HuH-7 (cell line): ENCODE measurements at regions not wholly inside any gene's neighbourhood (a gene's known extent, or its start where the extent isn't known, plus 50 kb on each side); places are given as distances from the start of the nearest gene placed in this dataset.
A peak's percentile ranks its signal among the peaks of the same experiment; 100 is the strongest.
"Not testable (repeated sequence)": the region's sequence is repeated elsewhere in the genome, so short reads cannot be mapped to it uniquely, and the experiment has no call there.

Experiments used
- DNase-seq: peaks from one replicate; pipeline ENCODE4 v3.0.0; 2011; ENCODE audit warnings: low spot score

- no peak for DNase-seq
These were observed 377.2 kb upstream of the PDE3A start for GRCh38 chr12:19991146-19991545.

GRCh38 chr12:19992311-19992710 lies 376.0 kb upstream of the PDE3A start:
- no peak for DNase-seq

- DNase-seq: no peak
These were observed 373.4 kb upstream of the PDE3A start for GRCh38 chr12:19994968-19995367.

- no peak for DNase-seq
These were observed 370.5 kb upstream of the PDE3A start for GRCh38 chr12:19997656-19998400.

GRCh38 chr12:19998411-19998810 lies 369.9 kb upstream of the PDE3A start:
- DNase-seq: no peak

- DNase-seq: no peak
These were observed 369.2 kb upstream of the PDE3A start for GRCh38 chr12:19998961-19999804.

- DNase-seq: no peak
These were observed 368.6 kb upstream of the PDE3A start for GRCh38 chr12:19999805-20000138.

- DNase-seq: no peak
These were observed 368.0 kb upstream of the PDE3A start for GRCh38 chr12:20000229-20000849.

- no peak for DNase-seq
These were observed 365.1 kb upstream of the PDE3A start for GRCh38 chr12:20003252-20003651.

- DNase-seq: no peak
These were observed 363.4 kb upstream of the PDE3A start for GRCh38 chr12:20004952-20005351.

GRCh38 chr12:20006871-20007730 lies 361.2 kb upstream of the PDE3A start:
- DNase-seq: no peak

- not testable (repeated sequence) for DNase-seq
These were observed 358.4 kb upstream of the PDE3A start for GRCh38 chr12:20009965-20010364.

GRCh38 chr12:20011200-20011599 lies 357.1 kb upstream of the PDE3A start:
- DNase-seq: no peak

GRCh38 chr12:20017802-20018201 lies 350.5 kb upstream of the PDE3A start:
- DNase-seq: no peak

- DNase-seq: no peak
These were observed 349.9 kb upstream of the PDE3A start for GRCh38 chr12:20018406-20018805.

GRCh38 chr12:20024194-20024593 lies 344.1 kb upstream of the PDE3A start:
- peak; percentile 12 for DNase-seq

- no peak for DNase-seq
These were observed 340.3 kb upstream of the PDE3A start for GRCh38 chr12:20028033-20028432.

- DNase-seq: no peak
These were observed 337.5 kb upstream of the PDE3A start for GRCh38 chr12:20030826-20031225.

- no peak for DNase-seq
These were observed 328.8 kb upstream of the PDE3A start for GRCh38 chr12:20039562-20039961.

- DNase-seq: no peak
These were observed 328.2 kb upstream of the PDE3A start for GRCh38 chr12:20040184-20040583.

GRCh38 chr12:20040831-20041230 lies 327.5 kb upstream of the PDE3A start:
- DNase-seq: no peak

GRCh38 chr12:20044351-20044750 lies 324.0 kb upstream of the PDE3A start:
- no peak for DNase-seq
